ENCODE measurements at regions not wholly inside any gene's neighbourhood (a gene's known extent, or its start where the extent isn't known, plus 50 kb on each side); places are given as distances from the start of the nearest gene placed in this dataset.

DNA sequence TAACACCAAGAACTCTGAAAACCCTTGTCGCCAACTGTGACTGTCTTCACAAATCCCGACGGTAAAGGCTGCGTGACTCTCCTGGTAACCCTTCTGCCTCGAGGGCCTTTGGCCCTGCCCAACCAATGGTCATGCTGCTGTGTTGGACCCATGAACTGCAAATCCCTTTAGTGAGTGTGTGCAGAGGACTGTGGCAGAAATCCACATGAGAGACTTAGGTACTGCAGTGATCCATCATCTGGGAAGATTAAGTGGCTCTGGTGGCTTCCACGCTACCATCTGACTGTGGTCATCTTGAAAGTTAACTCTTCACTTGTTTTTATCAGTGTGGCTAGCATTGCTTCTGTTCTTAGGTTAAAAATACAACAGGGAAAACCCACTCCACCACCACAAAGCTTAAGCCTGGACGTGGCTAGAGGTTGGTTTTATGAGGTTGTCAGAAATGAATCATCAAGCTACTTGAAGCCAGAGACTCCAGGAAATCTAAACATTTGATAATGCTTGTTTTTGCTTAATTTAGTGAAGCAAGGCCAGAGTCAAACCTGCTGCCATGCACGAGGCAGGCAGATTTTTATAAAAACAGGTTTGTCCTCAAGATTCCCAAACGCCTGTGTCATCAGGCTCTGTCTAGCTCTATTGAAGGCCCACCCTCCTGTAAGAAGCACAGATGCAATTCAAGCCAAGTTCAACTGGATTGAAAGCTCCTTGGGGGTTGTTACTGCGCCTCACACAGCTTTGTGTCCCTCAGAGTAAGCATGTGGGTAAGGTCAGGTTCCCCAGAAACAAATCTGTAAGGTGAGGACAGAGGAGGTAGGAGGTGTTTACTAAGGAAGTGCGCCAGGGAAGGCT, 52.7 kb upstream of the ERCC6L2 start:
- no peak for DNase-seq (ENCODE audit: low spot score)

DNA sequence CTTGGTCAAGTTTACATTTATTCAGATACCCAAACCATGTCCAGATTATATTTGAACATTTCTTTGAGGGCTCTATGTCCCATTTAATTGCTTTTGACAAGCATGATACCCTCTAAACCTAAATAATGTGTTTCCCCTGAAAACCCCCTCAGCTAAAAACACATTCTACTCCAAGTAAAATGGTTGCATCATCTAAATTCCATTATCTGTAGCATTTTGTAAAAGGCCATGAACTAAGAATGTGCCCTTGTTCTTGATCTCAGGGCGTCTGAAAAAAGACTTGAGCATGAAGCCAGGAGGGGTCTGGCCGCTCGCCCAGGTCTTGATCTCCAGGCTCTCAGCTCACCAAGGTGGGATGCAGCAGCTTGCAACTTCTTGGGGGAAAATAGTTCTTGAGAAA, 53.5 kb upstream of the ERCC6L2 start:
- DNase-seq (ENCODE audit: low spot score), result no peak

DNA sequence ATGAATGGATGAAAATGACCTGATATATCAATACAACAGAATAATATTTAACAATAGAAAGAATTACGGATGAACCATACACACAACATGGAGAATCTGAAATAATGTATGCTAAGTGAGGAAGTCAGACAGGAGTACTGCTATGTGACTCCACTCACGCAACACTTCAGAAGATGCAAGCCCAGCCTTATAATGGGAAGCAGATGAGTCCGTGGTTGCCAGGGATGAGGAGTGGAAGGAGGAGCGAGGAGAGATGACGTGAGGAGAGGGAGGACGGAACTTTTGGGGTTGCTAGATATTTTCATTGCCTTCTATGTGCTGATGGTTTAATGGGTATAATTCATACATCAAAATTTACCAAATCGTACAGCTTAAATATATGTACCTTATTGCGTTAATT, 55.4 kb upstream of the ERCC6L2 start:
- no peak for DNase-seq (ENCODE audit: low spot score)

DNA sequence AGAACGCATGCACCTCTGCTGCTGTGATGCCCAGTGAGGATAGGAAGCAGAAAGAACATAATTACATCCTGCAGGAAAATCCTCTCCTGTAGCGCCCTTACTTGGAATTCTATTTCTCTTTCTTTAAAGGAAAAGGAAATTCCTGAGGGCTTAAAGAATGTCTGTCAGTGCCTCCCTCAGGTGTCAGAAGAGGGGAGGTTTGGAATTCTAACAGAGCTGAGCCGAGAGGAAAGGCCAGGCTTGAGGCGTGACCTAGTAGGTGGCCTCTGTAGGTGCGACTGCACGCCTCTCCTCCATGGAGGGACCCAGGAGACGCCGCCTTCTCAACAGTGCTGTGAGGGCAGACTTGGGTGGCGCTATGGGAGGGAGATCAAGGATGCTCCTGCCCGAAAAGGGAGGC, 55.9 kb upstream of the ERCC6L2 start:
- DNase-seq (ENCODE audit: low spot score), result no peak

DNA sequence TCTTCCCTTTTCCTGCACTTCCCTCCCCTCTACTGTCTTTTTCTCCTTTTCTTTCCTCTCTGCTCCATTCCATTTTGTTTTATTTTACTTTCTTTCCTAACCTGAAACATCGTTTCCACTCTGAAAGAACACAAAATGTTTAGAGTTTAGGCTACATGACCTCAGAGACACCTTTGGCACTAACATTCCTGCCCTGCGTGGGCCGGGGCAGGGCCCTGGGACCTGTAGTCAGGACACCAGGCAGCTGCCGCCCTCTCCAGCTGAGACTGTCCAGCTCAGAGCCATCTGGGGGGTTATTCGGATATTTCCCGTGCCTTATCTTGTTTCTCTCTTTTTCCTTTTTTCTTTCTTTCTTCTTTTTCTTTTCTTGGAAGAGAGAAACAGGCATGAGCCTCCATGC, 58.3 kb upstream of the ERCC6L2 start:
- no peak for DNase-seq (ENCODE audit: low spot score)

DNA sequence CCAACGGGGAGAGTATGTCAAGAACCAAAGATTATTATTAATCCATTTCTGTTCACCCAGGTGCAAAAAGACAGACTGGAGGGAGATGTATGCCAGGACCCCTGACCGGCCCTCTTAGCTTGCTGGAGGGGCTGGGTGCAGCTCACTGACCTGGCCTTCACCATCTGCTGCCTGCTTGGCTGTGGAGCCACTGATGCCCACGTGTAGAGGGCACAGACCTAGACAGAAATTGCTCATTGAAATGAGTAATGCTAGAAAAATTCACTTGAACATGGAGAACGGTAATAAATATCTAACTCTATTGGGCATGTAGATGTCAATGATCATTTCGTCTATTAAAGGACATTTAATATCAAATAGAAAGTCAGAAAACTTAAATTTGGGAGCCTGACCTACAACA, 58.8 kb upstream of the ERCC6L2 start:
- no peak for DNase-seq (ENCODE audit: low spot score)

DNA sequence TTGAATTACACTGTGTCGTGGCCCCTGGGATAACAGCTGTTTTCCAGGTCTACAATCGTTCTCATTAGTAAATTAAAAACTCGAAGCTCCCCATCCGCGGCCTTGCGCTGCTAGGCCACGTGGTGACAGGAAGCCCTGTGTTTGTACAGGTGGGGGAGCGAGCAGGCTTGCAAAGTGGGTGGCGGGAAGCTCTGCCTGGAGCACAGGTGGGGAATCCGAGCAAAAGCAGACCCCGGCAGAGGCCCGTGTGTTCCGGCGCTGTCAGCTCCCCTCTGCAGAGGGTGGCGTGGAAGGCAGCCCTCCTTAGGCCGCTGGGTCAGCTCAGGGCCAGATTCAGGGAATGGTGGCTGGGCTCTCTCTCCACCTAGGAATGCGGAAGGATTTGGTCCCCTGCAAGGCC, 59.5 kb upstream of the ERCC6L2 start:
- no peak for DNase-seq (ENCODE audit: low spot score)

DNA sequence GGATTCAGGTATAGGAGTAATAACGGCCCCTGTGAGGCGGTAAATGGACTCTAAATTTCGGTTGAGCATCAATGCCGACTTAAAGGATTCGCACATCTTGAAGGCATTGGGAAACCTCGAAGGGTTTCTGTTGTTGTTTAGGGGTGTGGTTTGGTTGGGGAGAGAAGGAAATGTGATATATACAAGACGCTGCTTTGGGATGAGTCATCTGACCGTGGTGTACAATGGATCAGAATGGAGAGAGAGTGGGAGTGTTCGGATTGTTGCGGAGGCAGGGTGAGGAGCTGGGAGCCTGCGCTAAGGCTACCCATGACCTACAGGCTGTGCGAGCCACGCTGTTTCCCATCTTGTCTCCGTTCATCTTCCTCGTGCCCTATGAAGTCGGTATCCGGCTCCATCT, 60.4 kb upstream of the ERCC6L2 start:
- no peak for DNase-seq (ENCODE audit: low spot score)

DNA sequence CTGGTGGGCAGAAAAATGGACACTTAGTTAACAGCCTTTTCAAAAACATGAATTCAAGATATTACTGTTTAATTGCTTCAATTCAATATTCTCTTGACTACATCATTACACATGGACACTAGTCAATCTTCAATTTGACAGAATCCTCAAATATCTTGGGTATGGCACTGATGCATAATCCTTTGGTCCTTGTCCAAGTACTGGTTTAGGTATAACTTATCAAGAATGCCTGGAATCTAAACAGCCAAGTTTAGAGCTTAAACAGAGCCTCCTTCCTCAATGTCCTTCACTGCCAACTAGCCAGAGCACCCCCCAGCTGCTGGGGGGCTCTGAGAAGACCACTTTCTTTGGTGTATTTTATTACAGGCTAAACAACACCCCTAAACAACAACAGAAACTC, 61.6 kb upstream of the ERCC6L2 start:
- no peak for DNase-seq (ENCODE audit: low spot score)

DNA sequence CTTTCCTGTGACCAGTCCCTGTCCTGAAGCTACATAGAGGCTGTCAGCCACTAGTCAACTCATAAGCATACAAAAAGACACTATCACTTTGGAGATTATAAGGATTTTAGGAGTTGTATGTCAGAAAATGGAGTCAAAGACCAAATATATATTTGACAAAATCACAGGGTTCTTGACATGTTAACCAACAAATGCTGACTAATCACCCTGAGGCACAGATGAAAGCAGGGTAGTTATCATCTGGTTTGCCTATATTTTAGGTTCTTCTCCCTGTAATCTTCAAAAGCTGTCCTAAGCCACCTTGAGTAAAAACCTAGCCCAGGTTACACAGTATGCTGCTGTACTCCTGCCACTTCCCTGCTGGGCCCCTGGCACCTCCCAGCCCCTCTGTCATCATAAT, 64.7 kb upstream of the ERCC6L2 start:
- DNase-seq (ENCODE audit: low spot score), result no peak

DNA sequence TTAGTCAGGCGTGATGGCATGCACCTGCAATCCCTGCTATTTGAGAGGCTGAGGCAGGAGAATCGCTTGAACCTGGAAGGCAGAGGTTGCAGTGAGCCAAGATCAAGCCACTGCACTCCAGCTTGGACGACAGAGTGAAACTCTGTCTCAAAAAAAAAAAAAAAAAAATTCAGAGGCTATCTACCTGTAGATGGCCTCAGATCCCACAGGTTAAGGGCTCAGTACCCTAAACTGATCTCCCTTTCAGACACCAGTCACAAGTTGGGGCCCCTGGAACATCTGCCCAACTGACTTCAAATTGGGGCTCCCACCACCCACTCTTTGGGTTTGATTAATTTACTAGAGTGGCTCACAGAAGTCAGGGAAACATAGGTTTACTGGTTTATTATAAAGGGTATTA, 65.4 kb upstream of the ERCC6L2 start:
- no peak for DNase-seq (ENCODE audit: low spot score)

DNA sequence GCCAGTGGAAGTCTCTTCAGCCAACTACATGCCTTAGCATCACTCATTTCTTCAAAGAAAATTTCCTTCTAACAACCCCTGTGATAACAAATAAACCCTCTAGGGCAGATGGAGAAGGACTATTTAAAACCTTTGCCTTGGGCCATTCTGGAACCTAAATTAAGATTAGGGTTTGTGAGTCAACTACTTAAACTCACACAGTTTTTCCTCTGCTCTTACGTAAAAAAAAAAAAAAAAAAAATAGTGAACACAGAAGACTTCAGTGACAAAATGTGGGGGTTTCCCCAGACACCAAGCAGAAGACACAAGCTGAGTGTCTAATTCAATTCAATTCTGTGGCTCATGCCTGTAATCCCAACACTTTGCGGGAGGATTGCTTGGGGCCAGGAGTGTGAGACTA, 65.8 kb upstream of the ERCC6L2 start:
- no peak for DNase-seq (ENCODE audit: low spot score)

DNA sequence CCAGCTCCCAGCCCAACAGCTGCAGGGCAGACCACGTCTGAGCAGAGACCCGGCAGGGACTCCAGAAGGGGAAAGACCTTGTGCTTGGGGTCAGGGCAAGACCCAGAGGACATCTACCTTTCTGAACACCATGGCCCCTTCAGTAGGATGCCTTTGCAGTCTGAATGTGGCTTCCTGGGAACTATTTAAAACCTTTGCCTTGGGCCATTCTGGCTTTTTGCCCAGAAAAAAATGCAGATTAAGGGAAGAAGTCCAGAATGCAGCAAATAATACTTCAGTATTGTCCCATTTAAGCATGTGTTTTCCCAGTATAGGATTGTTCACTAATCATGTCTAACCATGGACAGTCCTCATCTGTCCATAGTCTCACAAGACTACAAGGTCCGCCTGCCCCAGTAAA, 67.5 kb upstream of the ERCC6L2 start:
- no peak for DNase-seq (ENCODE audit: low spot score)

DNA sequence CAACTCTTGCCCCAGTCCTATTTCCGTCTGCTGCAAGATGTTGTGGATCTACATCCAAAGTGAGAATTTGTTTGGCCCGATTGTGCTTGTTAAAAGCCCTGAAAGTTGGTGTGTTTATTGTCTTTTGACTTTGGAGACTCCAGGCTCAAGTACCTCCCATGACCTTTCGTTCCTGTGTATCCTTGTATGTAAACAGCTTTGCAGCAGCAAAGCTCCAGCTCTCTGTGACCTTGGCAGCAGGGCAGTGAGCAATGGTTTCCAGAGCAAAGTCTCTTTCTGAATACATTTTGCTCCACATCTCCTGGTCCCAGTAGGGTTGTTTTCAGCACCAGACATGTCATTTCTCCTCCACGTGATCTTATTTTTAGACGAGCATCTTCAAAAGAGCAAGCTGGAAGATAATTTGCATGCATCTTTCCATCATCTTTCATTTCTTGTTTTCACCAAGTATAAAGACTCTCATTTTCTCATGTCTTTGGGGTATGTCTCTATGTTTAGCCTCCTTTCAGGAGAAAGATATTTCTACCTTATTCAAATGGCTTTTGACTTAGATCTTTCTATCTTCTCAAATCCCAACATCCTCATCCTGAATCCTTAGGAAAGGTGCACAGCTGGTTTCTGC, 68.1 kb upstream of the ERCC6L2 start:
- DNase-seq (ENCODE audit: low spot score), result no peak

DNA sequence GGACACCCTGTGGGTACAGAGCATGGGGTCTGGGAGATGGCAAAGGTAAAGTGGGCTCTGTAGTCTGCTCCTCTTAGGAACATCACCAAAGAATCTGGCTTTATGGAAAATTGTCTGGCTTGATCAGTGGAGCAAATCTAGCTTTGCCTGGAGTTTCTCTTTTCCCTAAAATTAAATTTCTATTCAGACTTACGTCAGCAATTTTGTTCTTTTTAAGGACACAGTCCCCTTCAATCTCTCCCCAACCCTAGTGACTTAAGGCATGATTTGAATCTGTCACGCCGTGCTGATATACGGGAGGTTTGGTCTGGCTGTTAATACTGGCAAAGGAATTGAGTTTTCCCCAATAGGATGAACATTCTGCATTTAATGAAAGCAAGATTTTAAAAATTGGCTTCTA, 72.3 kb upstream of the ERCC6L2 start:
- no peak for DNase-seq (ENCODE audit: low spot score)

DNA sequence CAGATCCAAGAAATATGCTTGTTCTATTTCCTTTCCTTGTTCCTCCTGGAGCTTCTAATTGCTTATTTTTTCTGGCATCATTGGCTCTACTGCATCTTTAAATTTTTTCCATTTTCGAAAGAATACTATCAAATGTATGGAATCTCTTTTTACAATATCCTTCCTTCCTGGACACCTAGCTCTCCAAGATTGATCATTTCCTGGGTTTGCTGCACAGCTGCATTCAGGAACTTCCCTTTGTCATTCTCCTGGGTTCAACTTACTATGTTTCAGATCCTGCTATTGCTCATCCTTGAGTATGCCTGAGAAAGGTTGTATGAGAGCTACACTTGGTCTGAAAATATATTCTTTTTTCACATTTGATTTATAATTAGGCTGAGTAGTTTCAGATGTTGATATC, 73.7 kb upstream of the ERCC6L2 start:
- DNase-seq (ENCODE audit: low spot score), result no peak

DNA sequence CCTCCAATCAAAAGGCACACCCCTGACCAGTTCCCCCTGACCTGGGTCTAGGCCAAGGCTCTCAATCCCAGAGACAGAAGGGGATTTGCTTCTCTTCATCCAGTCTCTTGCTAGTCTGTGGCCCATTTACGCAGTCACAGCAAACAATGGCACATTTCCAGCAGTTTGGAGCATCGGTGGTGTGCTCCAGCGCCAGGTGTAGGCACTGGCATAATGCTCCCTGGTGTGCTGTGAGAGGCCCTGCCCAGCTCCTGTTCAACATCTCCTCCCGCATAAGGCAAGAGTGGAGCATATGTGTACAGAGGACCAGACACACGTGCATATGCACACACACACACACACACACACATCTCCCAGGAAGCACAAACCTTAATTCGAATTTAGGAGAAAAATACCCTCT, 79.5 kb upstream of the ERCC6L2 start:
- no peak for DNase-seq (ENCODE audit: low spot score)

DNA sequence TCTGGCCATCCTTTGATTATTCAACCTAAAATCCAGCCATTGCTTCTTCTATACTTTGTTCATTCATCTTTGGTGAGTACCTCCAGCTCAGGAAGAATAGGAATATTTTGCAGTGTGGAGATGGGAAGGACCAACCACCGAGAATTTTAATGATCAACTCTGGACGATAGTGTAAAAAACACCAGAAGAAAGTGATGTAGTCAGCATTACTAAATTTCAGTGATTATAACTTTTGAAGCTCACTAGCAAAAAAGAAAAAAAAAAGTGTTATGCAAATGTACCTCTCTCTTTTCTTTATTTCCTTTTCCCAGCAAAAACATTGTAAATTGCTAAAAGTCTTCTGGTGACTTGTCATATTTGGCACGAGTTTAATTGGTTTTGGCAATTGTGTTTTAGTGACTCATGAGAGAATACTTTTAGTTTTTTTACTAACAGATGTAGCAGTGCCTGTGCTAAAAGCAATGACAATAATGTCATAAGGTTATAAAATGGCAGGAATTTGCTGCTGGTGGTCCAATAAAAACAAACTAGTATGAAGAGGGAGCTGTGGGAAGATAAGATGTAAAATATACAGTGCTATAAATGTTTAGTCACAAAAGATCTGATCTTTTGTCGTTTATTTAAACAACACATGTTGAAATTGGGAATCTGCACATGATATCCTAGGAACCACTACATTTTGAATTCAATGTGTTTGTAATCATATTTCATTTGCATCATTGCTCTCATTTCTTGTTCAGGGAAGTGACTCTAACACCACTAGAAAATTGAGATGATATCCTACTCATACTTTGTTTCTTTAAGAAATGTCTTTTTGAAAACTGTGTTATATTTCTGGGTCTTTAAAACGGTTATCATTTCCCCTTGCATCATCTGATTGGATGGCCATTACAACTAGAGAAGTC, 81.3 kb upstream of the ERCC6L2 start:
- no peak for DNase-seq (ENCODE audit: low spot score)

DNA sequence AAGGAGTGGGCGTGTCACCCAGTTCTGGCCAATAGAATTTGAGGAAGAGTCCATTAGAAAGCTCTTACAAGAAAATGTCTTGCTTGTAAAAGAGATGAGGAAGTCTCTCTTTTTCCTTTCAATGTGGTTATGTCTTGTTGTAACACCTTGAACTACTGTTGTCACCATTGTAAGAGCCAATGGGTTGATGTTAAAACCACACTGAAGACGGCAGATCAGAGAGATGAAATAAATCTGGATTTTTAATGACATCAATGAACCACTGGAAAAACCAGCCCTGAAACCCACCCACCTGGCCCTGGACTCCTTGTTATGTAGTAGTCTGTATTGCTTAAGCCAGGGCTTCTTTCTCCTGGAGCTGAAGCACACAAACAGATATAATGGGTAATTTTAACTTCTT, 83.8 kb upstream of the ERCC6L2 start:
- no peak for DNase-seq (ENCODE audit: low spot score)

DNA sequence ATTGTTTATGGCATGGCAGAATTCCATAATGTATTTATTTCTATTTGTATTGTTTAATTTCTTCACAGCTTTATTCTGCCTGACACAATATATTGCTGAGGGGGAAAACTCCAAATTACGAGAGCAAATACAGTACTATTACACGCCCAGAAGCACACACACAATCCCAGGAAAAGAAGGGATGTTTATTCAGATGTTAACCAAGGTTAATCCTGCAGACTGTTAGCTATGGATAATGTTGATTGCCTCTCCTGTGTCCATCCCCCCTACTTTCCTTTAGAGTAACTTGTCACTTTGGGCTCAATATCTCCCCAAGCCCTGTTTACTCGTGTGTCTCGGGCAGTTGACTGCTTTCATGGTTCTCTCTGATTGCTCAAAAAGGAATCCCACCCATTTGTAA, 84.2 kb upstream of the ERCC6L2 start:
- DNase-seq (ENCODE audit: low spot score), result no peak

DNA sequence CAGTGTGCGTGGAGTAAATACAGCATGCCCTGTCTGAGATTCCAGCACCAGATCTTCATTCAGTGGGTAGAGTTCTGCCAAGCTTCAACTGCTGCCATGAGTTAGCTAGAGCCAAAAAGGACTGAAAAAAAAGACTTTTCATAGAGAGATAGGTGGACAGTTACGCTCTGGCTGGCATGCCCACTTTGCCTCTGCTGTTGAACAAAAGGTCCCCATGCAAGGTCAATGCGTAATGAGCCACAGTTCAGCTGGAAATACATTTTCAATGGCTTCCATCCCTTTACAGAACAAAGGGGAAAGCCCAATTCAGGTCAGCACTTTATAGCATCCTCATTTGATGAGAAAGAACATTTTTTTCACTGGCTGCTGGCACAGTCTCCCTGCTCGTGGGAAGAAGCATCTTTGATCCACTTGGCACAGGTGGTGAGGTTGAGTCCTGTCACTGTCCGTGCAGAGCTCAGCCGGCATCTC, 86.9 kb upstream of the ERCC6L2 start:
- no peak for DNase-seq (ENCODE audit: low spot score)

DNA sequence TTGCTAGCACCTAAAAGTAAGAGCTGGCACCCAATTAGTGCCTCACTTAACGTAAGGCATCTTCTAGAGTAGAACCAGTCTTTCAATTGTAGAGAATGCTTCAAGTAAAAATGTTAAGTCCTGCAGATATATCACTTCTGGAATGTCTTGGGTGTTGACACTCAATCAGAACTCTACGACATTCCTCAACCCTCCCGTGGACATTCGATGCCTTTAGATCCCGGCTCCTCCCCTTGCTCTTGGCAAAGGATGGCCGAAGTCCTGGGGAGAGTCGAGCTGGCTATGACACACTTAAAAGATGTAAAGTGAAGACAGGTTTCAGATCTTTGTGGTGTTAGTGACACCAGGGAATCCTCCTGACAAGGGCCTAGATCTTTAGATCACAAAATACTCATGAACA, 87.5 kb upstream of the ERCC6L2 start:
- no peak for DNase-seq (ENCODE audit: low spot score)

DNA sequence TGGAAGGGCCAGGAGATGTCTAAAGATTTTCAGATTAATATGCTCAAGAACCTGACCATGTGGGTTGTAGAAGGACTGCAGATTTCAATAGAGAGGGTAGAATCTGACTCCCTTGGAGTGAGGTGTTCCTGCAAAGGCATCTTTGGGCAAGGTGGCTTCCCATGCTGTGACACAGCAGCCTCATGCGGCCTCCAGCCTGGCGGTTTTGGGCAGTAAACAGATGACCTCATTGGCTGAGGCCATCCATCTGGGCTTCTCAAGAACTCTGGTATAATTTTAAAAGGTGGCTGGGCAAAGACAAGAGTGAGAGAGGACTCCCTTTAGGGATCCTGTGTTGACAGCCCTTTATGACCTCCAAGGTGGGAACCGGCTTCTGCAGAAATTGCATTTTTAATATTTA, 90.3 kb upstream of the ERCC6L2 start:
- DNase-seq (ENCODE audit: low spot score), result no peak

Measured in Ammon's horn (tissue), 1 donor.